DOHH2 (cell line): ENCODE measurements at regions not wholly inside any gene's neighbourhood (a gene's known extent, or its start where the extent isn't known, plus 50 kb on each side); places are given as distances from the start of the nearest gene placed in this dataset.

Experiments used
- EZH2phosphoT487 ChIP-seq: fragments of 200-600 bp; sonication (generic); IDR thresholded peaks from 2 replicates; pipeline ENCODE4 v1.6.1; 2017; ENCODE audit warnings: borderline replicate concordance, mild to moderate bottlenecking, antibody characterized with exemption, low read length, moderate library complexity, mixed read lengths
- TF ChIP-seq, protein P1 (sequence below): fragments of 200-600 bp; sonication (generic); IDR thresholded peaks from one replicate; pipeline ENCODE4 v1.5.1; 2014; ENCODE audit warnings: antibody characterized with exemption, mild to moderate bottlenecking, low read depth, low read length; ENCODE audit not compliant: poor library complexity, severe bottlenecking

DNA sequence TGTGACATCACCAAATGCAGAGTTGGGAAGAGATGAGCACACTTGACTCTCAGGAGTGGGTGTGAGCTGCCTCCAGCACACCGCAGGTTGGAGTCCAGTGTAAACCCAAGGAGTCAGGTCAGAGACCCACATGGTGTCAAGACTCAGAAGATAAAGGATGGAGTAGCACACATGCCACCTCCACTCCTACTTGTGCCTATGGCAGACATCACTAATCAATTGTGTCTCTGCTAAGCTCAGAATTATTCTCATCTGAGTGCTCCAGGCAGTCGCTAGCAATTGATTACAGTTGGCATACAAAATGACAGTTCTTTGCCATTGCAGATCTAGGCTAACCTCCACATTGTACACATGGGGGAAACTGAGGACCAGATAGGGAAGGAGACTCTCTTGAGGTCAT lies 187.1 kb downstream of the RPS24 start:
- TF ChIP-seq, protein P1, sequence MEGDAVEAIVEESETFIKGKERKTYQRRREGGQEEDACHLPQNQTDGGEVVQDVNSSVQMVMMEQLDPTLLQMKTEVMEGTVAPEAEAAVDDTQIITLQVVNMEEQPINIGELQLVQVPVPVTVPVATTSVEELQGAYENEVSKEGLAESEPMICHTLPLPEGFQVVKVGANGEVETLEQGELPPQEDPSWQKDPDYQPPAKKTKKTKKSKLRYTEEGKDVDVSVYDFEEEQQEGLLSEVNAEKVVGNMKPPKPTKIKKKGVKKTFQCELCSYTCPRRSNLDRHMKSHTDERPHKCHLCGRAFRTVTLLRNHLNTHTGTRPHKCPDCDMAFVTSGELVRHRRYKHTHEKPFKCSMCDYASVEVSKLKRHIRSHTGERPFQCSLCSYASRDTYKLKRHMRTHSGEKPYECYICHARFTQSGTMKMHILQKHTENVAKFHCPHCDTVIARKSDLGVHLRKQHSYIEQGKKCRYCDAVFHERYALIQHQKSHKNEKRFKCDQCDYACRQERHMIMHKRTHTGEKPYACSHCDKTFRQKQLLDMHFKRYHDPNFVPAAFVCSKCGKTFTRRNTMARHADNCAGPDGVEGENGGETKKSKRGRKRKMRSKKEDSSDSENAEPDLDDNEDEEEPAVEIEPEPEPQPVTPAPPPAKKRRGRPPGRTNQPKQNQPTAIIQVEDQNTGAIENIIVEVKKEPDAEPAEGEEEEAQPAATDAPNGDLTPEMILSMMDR = no peak
- no peak for TF ChIP-seq EZH2phosphoT487
